KG1 (cell line): ENCODE measurements at regions not wholly inside any gene's neighbourhood (a gene's known extent, or its start where the extent isn't known, plus 50 kb on each side); places are given as distances from the start of the nearest gene placed in this dataset.
A peak's percentile ranks its signal among the peaks of the same experiment; 100 is the strongest.

Experiments
- DNase-seq: peaks from one replicate; lab custom pipeline; 2025; lab: John Stamatoyannopoulos, UW

DNA sequence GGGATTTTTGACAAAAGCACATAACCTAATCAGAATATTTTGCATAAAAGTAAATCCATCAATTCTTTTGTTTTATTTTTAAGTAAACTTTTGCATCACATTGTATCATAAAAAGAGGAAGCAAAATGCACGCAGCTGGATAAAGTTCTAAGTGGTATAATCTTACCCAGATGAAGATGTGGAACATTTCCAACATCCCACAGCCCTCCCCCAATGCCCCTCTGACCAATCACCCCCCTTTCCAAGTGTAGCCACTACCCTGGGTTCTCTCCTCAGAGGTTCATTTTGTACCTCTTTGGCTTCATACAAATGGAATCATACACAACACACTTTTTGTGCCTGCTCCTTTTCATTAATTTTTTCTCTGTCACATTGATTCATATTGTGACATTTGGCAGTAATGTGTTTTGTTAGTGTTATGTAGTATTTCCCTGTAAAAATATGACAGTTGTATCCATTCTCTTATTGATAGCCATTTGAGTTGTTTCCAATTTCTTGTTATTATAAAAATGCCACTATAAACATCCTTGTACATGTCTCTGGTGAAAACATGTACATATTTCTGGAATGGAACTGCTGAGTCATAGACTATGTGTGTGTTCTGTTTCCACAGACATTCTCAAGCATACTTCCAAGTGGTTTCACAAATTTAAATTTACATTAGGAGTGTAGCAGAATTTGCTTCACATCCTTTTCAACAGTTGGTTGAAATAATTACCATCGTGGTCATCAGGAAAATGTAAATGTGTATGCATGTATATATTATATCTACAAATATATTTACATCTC is 92.9 kb upstream of the SYNDIG1 start:
- no peak for DNase-seq

DNA sequence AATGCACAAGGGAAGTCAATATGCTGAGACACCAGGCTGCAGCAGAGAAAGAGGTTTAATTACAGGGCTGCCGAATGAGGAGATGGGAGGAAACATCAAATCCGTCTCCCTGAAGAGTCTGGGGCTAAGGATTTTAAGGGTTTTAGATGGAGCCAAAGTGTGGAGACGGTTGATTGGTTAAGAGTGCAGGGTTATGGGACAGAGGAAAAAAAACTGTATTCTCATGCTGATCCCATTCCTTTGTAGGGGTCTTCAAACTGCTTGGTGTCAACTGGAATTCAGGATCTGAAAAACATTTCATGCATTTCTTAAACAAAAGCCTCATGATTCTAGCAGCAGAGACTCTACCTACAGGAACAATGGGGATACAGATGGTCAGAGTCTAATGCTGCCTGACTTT is 96.1 kb upstream of the SYNDIG1 start:
- no peak for DNase-seq

DNA sequence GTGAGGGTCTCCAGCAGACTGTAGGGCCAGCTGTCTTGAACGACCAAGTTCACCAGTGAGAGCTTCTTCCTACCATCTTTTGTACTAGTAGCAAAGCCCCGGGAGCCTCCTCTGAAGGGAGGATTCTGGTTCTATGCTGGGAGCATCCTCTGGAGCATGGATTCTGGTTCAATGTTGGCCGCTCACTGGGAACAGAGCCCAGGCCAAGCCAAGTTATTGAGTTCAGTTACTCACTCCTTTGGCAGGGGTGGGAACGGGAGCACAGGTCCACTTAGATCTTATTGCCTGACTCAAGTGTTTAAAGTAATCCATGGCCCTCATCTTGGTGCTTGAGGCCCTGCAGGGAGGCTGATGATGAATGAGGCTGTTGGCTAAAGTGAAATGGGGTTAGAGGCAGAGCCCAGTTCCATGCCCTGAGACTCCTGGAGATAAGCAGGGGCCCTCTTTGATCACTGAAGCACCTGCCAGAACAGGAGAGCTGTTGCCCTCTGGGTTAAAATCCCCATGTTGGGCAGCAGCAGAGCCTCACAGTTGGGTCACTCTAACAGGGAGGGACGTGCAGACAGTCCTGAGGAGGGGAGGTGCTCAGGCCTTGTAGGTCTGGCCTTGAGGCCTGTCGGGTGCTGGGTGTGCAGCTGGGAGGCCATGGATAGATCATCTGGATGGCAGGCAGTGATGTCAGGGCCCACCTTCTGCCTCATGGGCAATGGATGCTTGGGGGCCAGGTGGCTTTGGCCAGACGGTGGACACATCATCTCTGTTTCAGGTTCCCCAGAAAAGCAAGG is 98.3 kb upstream of the SYNDIG1 start:
- DNase-seq = no peak

DNA sequence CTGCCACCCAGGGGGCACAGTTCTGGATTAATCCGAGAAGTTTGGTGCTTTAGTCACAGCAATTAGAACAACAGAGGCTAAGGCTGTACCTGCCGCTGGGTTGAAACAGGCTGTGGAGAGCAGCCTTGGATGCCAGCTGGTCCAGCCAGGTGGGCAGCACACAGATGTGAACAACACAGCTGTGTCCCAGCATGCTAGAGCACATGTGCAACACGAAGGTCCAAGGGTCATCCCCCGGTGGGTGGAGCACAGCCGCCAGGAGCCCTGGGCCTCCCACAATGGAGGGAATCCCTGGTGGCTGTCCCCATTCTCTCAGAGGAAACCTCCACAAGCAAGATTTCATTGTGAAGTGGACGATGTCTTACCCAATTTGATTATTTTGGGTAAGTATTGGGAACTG is 99.2 kb upstream of the SYNDIG1 start:
- no peak for DNase-seq

DNA sequence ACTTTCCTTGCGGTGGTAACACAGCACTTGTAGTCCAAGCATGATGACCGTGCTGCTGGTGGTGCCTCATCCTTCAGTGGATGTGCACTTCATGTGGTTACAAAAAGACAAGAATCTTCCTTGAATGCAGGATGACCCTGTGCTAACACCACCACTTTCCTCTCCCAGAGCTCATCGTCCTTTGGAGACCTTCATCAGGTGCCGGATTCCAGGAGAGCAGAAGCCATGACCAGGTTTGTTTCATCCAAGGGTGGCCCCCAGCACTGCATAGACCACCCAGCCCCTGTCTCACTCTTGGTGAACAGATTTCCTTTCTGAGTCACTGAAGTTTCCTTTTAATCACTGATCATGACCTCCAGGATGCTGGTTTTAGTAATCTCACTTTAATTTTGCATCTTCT is 101.2 kb upstream of the SYNDIG1 start:
- no peak for DNase-seq

DNA sequence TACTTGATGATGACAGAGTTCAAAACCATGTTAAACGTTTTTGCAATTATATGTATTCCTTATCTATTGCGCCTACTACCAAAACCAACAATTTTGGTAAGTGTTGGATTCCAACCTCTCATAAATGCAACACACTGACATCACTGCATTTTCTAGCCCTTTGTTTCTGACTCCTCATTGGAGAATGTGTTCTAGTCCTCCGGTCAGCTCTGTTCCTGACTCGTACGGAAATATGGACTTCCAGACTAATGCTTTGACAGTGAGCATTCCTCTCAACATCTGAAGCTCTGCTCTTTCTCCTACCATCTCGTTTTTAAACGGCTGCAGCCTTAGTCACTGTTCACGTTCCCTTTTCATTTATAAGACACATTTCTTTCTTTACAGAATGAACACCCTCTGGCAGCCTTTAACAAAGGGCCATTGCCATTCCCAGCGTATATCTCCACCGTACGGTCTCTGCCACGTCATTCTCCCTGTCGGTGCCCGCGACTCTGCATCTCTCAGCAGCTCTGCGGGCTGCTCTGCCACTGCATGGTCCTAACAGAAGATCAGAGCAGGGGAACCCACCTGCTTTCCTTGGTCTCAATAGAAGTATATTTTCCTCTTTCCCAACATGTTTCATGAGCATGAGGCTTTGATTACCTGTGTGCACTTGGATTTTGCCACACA is 103.0 kb upstream of the SYNDIG1 start:
- no peak for DNase-seq

DNA sequence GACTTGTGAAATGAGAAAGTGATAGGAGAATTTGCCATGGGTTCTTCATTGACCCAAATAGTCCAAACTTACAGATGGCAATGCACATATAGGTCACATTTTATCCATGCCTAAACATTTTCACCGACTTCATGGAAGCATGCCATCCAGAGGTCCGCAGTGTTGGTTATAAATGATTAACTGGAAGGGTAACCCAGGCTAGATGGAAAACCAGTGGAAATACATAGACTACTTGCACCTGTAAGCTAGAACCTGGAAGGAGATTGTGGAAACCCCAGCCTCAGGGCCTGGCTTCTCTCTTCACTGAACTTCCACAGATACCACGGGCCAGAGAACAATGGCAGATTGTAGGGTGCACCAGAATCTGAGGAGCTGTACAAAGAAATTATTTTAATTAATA is 103.8 kb upstream of the SYNDIG1 start:
- no peak for DNase-seq

DNA sequence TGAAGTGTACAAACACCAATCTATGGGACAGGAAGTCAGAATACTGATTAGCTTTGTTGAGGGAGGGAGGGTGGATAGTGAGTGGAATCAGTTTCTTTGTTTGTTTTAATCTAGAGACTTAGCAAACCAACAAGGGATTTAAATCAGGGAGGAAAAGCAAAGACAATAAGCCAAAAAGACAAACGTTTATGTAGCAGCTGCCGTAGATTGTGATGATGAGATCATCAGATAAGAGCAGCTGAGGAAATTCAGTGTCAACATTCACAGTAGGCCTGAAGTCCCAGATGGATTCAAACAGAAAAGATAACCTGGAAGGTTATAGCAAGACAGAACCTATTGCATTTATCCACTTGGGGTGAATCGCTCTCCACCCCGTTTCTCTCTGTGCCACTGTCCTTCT is 104.9 kb upstream of the SYNDIG1 start:
- DNase-seq = no peak

DNA sequence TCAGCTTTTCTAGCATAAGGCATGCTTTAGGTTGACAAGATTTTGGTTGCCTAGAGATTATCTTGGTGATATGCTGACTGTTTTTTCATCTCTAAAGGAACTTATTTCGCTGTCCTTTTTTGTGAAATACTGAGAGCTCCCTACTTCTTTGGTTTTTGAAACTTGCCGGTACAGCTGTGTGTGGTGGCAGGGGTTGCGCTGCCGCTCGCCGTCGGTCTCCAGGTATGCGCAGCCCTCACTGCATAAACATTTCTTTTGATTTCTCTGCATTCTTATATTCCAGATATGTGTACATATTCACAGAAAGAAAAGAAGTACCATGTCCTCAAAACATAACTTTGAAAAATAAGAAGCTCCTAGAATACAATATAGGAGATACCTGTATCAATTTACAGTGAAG is 106.4 kb upstream of the SYNDIG1 start:
- no peak for DNase-seq

DNA sequence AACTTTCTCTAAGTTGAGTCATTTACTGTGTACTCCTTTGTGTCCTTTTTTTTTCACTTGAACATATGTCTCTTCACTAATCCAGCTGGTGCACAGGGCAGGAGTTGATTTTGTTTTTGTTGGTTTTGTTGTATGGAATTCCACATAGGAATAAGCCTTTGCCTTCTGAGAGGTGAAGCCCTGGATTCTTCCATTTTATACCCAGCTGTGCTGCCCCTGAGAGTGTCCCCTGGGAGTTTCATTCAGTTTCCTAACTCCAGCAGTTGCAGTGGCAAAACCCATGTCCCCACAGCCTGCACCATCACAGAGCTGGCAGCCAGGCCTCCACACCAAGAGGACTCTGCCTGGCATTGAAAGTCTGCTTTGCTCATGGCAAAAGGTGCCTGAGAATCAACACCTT is 107.3 kb upstream of the SYNDIG1 start:
- no peak for DNase-seq

DNA sequence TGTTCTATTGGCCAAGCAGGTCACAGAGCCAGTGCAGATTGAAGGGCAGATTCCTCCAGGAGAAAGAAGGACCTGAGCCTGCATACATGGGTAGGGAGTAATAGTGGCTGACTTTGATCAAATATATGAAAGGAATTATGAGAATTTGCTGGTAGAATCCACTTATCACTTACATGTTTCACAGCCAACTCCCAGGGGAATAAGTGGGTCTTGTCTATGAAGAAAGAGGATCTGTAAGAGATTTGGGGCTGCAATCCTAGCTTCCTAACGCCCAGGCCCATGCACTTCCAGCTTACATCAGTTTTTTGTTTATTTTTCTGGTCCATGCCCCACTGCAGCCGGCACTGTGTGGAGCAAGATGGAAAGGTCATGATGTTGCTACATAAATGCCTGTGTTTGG is 107.9 kb upstream of the SYNDIG1 start:
- no peak for DNase-seq

DNA sequence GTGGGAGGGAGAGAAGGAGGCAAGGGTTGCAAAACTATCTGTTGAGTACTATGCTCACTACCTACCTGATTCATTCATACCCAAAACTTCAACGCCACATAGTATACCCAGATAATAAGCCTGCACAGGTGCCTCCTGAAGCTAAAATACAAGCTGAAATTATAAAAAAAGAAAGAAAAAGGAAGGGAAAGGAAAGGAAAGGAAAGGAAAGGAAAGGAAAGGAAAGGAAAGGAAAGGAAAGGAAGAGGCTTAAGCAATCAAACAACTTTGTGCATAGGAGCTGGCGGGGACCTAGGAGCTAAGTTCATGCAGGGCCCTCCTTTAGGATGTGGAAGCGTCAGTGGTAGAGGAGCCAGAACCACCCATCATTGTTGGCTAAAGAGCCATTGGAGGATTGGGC is 108.9 kb upstream of the SYNDIG1 start:
- DNase-seq = no peak

DNA sequence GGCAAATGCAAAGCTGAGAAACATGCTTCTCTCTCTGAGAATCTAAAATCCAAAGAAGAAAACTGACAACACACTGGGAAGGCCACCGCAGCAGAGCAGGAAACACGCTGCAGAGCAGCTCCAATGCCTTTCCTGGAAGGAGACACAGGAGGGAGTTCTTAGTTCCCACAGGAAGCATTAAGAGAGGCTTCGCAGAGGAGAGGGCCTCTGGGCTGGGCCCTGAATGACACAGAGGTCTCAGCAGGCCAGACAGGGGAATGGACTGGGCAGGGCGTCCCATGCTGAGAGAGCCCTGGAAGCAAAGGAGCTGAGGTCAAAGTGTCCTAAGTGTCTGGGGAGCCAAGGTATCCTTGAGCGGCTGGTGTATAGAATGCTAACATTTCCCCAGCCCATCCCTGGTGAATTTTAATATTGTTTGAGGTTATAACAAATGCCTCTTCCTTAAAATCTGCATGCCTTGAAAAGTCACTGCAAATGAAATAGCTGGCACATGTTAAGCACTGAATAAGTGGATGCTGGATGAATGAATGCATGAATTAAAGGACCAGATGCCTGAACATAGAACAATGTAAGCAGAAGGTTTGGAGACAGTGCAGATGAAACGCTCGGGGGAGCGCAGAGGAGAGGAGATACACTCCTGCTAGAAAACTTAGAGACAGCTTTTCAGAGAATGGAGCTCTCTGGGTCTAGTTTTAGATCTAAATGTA is 110.0 kb upstream of the SYNDIG1 start:
- DNase-seq = no peak

DNA sequence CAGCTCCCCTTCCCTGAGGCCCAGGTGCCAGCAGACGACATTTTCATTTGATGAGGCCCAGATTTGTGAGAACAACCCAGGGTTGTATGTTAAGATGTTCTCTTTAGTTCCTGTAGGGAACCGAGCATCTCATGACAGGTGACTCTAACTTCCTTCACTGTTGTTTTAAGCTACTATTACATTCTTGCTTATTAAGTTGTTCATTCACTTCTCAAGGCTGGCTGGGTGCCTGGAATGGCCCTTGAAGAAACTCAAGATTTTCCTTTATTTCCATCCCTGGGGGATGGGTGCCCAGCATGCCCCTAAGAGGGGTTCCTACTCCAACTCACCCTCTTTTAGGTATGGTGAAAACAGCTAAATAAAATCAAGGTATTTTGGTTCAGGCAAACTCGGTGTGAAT is 111.5 kb upstream of the SYNDIG1 start:
- DNase-seq = no peak

DNA sequence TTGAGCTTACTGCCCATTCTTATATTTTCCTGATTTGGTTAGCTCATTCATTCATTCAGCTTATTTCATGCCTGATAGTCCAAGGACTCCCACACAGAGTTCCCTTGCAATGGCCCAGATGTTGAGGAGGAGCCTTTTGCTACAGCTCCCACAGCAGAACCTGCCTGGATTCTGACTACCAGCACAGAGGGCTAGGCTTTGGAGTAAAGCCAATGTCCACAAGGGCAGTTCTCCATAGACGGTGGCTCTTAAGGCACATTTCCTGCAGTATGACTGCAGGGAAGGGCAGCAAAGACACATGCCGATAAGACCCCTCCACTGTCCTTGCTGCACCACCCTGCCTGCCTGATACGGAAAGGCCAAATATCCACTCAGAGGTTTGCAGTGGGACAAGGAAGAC is 112.3 kb upstream of the SYNDIG1 start:
- no peak for DNase-seq

DNA sequence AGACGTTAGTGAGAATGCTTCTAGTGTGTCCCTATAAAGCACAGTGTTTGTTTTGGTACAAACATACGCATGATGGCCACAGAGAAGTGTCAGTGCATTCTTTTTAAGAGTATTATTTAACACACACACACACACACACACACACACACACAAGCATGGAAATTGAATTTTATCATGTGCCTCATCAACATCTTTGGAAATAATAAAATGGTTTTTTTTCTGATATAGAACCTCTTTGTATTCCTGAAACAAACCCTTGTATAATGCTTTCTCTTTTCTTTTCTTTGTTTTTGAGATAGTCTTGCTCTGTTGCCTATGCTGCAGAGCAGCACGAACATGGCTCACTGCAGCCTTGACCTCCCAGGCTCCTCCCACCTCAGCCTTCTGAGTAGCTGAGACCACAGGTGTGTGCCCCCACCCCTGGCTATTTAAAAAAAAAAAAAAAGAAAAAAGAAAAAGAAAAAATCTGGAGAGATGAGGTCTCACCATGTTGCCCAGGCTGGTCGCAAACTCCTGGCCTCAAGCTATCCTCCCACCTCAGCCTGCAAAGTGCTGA is 116.2 kb upstream of the SYNDIG1 start:
- no peak for DNase-seq

DNA sequence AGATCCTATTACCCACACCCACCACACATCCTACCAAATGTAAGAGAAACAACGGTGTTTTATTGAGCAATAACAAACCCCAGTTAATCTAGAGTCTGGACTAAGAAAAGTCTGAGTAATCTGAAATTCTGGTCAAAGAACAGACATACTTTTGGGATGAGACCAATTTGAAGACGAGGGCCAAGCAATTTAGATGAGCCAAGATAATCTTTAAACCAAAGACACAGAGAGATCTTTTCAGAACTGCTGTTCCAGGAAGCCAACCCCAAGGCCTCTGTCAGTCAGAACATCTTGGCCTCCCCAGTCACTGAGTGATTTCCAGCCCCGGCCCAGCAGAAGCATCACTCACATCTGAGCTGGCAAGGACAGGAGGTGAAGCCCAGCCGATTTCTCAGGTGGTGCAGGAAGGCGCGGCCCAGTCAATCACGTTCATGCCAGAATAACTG is 118.5 kb upstream of the SYNDIG1 start:
- DNase-seq = no peak

DNA sequence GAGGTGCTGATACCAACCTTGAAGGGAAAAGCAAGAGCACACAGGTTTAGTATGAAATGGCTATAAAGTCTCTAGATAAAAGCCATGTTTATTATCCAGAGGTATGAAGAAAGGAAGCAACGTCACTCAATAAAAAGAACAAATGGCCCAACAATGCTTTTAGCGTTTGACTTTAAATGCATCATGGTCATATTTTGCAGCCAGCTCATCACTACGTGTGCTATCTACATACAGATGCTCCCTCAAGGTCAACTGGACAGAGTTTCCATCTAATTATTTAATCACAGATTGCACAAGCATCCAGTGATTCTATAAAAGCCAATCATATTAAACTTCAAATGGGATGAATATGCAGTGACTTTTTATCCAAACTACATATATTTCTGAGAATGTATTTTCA is 127.6 kb upstream of the SYNDIG1 start:
- DNase-seq = no peak

DNA sequence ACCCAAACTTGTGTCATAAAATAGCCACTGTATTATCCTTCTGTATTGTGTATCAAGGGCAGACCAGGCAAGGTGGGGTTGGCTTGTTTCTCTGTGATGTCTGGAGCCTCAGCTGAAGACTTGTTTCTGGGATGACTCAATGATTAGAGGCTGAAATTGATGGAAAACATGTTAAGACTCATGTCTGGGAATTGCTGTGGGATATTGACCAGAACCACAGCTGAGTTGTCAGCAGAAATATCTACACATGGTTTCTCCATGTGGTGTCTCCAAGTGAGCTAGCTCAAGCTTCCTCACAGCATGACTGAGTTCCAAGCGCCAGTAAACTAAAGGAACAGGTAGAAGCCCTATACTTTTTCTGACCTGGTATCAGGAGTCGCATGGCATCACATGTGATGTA is 128.5 kb upstream of the SYNDIG1 start:
- DNase-seq = no peak

DNA sequence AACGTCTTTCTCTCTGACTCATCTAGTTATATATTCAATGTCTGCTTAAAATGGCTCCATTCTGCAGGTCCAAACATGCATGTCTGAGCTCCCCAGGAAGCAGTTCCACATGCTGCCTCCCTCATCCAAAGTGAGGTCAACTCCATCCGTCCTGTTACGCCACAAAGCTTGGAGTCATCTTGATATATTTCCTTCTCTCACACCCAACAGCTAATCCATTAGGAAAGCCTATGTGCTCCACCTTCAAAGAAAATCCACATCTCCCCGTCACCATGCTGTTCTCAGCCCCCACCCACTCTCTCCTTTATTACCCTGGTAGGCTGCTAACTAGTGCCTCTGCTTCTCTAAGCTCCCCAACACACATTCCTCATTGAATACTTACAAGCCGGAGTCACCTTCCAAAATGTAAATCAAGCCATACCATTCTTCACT is 130.2 kb upstream of the SYNDIG1 start:
- DNase-seq = no peak

DNA sequence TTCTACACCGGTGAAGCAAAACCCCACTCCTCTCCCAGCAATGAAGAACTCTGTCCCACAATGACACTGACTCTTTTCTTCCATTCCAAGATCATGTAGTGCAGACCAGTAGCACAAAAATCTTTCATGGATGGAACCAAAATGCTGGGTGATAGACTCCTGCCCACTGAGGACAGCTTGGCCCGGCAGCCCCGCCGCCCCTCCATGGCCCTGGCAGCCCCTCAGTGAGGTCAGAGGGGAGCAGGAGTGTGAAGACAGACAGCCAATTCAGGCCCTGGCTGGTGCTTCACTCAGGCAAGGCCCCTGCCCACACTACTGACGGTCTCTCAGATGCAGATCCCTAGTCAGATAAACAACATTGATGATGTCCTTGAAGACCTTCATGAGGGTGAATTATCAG is 131.9 kb upstream of the SYNDIG1 start:
- DNase-seq = no peak

DNA sequence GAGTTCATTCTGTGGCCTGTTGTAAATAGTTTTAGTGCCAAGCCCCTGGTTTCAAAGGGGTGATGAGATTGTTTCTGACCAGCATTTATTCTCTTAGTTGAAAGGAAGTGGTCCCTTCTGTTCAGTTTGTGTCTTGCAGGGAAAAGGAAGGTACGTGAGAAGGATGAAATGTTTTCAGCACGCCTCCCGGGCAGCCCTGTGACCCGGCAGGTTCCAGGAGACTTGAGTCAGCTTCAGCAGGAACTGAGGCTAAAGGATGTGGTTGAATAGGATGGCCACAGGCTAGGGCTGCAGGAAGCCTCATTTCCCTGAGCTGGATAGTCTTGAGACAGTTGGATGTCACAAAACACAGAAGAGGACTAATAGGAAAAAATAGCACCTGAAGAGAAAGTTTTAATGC is 132.4 kb upstream of the SYNDIG1 start:
- DNase-seq = peak; percentile 64
